ENCODE measurements at regions not wholly inside any gene's neighbourhood (a gene's known extent, or its start where the extent isn't known, plus 50 kb on each side); places are given as distances from the start of the nearest gene placed in this dataset.

DNA sequence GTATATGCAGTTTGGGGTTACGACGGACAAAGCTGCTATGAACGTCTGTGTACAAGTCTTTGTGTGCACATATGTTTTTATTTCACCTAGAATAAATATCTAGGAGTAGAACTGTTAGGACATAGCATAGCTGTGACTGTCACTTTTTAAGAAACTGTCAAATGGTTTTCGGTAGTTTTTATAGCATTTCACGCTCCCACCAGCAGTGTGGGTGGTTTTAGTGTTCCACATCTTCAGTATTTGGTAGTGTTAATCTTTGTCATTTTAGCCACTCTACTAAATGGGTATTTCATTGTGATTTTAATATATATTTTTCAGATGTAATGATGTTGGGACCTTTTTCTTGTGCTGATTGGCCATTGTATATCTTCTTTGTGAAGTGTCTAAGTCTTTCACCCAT lies 109.1 kb upstream of the BCAT1 start:
- H3K27ac ChIP-seq (ENCODE audit: low read depth in 2 of 2, low read length in 1 of 2), result no peak overlapping the region
- 85 to 89% methylated on average over 5 of the region's 5 CpGs for WGBS, 2 donors
- no peak overlapping the region for H3K4me3 ChIP-seq (ENCODE audit: low read depth in 1 of 2, low read length in 2 of 2)
- H3K4me1 ChIP-seq (ENCODE audit: control insufficient read depth in 2 of 2, insufficient read depth in 2 of 2, low read length in 1 of 2), result no peaks in the 10 kb centered on the region
- H3K9me3 ChIP-seq (ENCODE audit: control insufficient read depth in 2 of 2, insufficient read depth in 1 of 2, low read depth in 1 of 2, low read length in 1 of 2), result no peaks in the 10 kb centered on the region
- no peaks in the 10 kb centered on the region for H3K27me3 ChIP-seq (ENCODE audit: control insufficient read depth in 1 of 2, insufficient read depth in 2 of 2, low read length in 2 of 2)
- H3K36me3 ChIP-seq (ENCODE audit: control insufficient read depth in 2 of 2, insufficient read depth in 2 of 2, low read length in 1 of 2), result no peaks in the 10 kb centered on the region

DNA sequence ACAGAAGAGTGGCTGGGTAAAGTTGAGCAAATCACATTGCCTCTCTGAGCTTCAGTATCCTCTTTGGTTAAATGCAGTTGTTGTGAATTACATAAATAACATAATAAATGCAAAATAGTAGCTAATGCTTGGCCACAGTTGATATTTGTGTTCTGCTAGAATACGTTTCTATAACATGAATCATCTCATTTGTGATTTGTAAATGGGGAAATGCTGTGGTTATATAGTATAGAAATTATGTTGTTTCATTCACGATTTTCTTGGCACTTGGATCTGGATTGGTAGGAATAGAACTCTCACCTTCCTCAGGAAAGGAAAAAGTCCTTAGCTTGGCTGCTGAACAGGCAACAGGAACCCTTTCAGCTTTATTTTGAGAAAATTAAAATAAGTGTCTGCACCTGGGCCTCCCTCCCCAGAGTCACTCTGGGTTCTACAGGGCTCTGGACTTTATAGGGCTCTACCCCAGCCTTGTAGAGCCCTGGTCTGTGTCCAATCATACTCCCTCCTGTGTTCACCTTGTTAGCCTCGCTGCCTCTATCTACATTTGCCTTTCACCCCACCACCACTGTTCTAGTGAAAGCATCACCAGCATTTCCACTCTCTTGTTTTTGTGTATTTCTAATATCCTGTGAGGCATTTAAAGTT lies 107.7 kb upstream of the BCAT1 start:
- Histone ChIP-seq H3K27me3 (ENCODE audit: control insufficient read depth in 1 of 2, insufficient read depth in 2 of 2, low read length in 2 of 2) (no peaks in the 10 kb centered on the region), H3K4me3 (ENCODE audit: low read depth in 1 of 2, low read length in 2 of 2) (no peak overlapping the region), H3K27ac (ENCODE audit: low read depth in 2 of 2, low read length in 1 of 2) (peak overlapping the region; percentile 42 to 66), H3K4me1 (ENCODE audit: control insufficient read depth in 2 of 2, insufficient read depth in 2 of 2, low read length in 1 of 2) (no peaks in the 10 kb centered on the region), H3K9me3 (ENCODE audit: control insufficient read depth in 2 of 2, insufficient read depth in 1 of 2, low read depth in 1 of 2, low read length in 1 of 2) (no peaks in the 10 kb centered on the region), H3K36me3 (ENCODE audit: control insufficient read depth in 2 of 2, insufficient read depth in 2 of 2, low read length in 1 of 2) (no peaks in the 10 kb centered on the region)
- WGBS, 2 donors, result 41 to 48% methylated on average over 3 of the region's 3 CpGs

DNA sequence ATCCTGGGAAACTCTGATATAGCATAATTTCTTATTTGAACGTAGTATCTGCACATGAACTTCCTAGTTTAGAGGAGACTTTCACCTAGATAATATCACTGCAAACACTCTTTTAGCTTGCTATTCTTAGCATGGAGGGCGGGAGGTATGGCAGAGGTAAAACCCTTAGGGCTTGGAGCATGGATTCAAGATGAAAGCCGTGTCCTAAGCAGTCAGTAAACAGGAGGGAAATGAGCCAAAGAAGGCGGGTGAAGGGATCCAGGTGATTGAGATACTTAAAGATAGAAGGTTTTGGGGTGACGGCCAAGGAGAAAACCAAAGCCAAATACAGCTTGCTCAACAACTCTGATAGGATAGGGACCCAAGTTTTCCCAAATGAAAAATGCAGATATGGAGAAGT lies 107.1 kb upstream of the BCAT1 start:
- H3K36me3 ChIP-seq (ENCODE audit: control insufficient read depth in 2 of 2, insufficient read depth in 2 of 2, low read length in 1 of 2), result no peaks in the 10 kb centered on the region
- 51 to 53% methylated on average over 5 of the region's 5 CpGs for WGBS, 2 donors
- H3K9me3 ChIP-seq (ENCODE audit: control insufficient read depth in 2 of 2, insufficient read depth in 1 of 2, low read depth in 1 of 2, low read length in 1 of 2), result no peaks in the 10 kb centered on the region
- no peaks in the 10 kb centered on the region for H3K27me3 ChIP-seq (ENCODE audit: control insufficient read depth in 1 of 2, insufficient read depth in 2 of 2, low read length in 2 of 2)
- H3K4me1 ChIP-seq (ENCODE audit: control insufficient read depth in 2 of 2, insufficient read depth in 2 of 2, low read length in 1 of 2), result no peaks in the 10 kb centered on the region
- peak overlapping the region in 1 of 2 donors; percentile 66 for H3K27ac ChIP-seq (ENCODE audit: low read depth in 2 of 2, low read length in 1 of 2)
- H3K4me3 ChIP-seq (ENCODE audit: low read depth in 1 of 2, low read length in 2 of 2), result no peak overlapping the region

DNA sequence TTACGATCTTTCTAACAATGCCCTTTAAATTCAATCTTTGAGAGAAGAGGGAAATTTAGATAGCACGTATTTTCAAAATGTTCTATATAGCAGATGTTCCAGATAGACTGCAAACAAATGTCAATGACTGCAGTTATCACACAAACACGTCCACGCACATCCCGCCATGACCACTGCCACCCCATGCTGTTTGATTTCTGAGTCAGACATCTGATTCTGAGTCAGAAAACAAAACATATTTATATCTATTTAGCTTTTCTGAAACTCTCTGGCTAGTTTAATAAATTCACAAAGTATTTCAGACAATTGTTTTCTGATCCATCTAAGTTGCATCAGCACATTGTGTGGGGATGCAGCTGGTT lies 105.9 kb upstream of the BCAT1 start:
- Histone ChIP-seq H3K27ac (ENCODE audit: low read depth in 2 of 2, low read length in 1 of 2) (peak overlapping the region in 1 of 2 donors; percentile 23), H3K4me1 (ENCODE audit: control insufficient read depth in 2 of 2, insufficient read depth in 2 of 2, low read length in 1 of 2) (no peaks in the 10 kb centered on the region), H3K27me3 (ENCODE audit: control insufficient read depth in 1 of 2, insufficient read depth in 2 of 2, low read length in 2 of 2) (no peaks in the 10 kb centered on the region), H3K4me3 (ENCODE audit: low read depth in 1 of 2, low read length in 2 of 2) (no peak overlapping the region), H3K36me3 (ENCODE audit: control insufficient read depth in 2 of 2, insufficient read depth in 2 of 2, low read length in 1 of 2) (no peaks in the 10 kb centered on the region), H3K9me3 (ENCODE audit: control insufficient read depth in 2 of 2, insufficient read depth in 1 of 2, low read depth in 1 of 2, low read length in 1 of 2) (no peaks in the 10 kb centered on the region)
- 32 to 42% methylated on average over 5 of the region's 5 CpGs for WGBS, 2 donors

DNA sequence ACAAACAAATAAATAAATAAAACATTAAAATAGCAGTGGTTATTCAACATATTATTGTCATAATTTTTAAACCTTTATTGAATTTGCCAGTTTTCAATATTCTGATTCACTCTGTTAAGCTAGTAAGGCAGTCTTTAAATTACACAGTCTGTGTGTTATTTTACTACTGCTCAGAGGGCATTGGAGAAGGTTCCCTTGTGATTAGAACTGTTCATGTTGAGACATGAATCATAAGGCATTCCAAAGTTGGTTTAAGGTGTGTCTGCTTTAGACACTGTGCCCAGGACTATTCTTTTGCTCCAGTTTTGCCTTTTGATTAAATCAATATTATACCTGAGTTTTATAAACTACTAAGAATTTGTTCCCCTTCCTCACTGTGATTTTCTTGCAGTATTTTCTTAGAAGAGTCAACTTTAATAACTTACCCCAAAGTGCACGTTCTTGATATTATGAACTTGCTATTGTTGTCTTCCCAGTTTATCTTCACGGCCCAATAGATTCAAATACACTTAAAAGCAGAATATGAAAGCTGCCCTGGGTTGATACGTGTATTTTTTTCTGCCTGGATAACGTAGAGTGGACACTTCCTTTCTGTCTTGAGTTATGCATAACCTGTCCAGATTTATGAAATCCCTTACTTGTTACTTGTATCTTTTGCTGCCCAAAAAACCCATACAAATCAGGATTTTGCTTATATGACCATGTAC lies 105.3 kb upstream of the BCAT1 start:
- no peaks in the 10 kb centered on the region for H3K9me3 ChIP-seq (ENCODE audit: control insufficient read depth in 2 of 2, insufficient read depth in 1 of 2, low read depth in 1 of 2, low read length in 1 of 2)
- H3K4me1 ChIP-seq (ENCODE audit: control insufficient read depth in 2 of 2, insufficient read depth in 2 of 2, low read length in 1 of 2), result no peaks in the 10 kb centered on the region
- WGBS, 2 donors, result 29 to 35% methylated on average over 4 of the region's 4 CpGs
- H3K27me3 ChIP-seq (ENCODE audit: control insufficient read depth in 1 of 2, insufficient read depth in 2 of 2, low read length in 2 of 2), result no peaks in the 10 kb centered on the region
- no peaks in the 10 kb centered on the region for H3K36me3 ChIP-seq (ENCODE audit: control insufficient read depth in 2 of 2, insufficient read depth in 2 of 2, low read length in 1 of 2)
- H3K27ac ChIP-seq (ENCODE audit: low read depth in 2 of 2, low read length in 1 of 2), result peak overlapping the region in 1 of 2 donors; percentile 23
- H3K4me3 ChIP-seq (ENCODE audit: low read depth in 1 of 2, low read length in 2 of 2), result no peak overlapping the region

DNA sequence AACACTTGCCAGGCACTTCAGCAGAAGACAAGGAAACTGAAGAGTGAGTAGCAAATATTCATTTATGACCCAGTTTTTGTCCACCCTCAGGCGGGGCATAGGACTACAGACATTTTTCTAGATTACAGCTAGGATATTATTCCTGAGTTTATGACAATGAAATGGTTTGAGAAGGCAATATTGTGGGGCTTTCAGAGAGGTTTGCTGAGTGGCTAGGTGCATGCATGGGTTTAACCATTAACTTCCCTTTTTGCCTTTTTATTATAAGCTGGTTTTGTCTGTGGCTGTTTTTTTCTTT lies 104.0 kb upstream of the BCAT1 start:
- Histone ChIP-seq H3K27me3 (ENCODE audit: control insufficient read depth in 1 of 2, insufficient read depth in 2 of 2, low read length in 2 of 2) (no peaks in the 10 kb centered on the region), H3K9me3 (ENCODE audit: control insufficient read depth in 2 of 2, insufficient read depth in 1 of 2, low read depth in 1 of 2, low read length in 1 of 2) (no peaks in the 10 kb centered on the region), H3K4me1 (ENCODE audit: control insufficient read depth in 2 of 2, insufficient read depth in 2 of 2, low read length in 1 of 2) (no peaks in the 10 kb centered on the region), H3K4me3 (ENCODE audit: low read depth in 1 of 2, low read length in 2 of 2) (peak overlapping the region in 1 of 2 donors; percentile 22), H3K36me3 (ENCODE audit: control insufficient read depth in 2 of 2, insufficient read depth in 2 of 2, low read length in 1 of 2) (no peaks in the 10 kb centered on the region), H3K27ac (ENCODE audit: low read depth in 2 of 2, low read length in 1 of 2) (no peak overlapping the region)
- WGBS, 2 donors, result 55 to 67% methylated on average over 1 of the region's 1 CpG

DNA sequence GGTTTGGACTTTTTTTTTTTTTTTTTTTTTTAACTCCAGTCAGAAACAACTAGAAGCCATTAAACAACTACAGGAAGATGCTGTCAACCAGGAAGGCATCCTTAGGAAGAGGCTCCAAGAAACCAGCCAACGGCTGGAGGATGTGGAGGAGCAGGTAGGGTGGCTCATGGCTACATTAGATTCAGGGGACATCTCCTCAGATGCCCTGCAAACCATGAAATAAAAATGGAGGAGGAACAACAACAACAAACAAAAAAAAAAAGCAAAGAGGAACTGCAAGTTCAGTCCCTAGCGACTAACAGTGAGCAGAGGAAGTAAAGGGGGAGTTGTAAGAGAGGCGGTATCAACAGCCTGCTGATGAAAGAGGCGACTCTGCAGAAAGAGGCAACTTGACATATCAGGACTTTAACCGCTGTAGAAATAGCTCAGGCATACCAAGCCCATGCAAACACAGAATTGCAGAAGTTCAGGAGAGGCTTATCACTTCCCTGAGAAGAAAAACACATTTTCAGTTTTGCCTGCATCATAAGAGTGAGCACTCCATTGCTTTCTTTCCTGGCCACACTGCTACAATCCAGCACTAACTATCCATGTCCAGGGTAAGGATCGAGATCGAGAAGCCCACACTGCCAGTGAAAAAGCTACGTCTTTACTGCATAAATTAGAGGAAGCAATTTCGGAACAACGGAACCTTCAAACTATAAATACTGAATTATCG lies 103.5 kb upstream of the BCAT1 start:
- no peaks in the 10 kb centered on the region for H3K36me3 ChIP-seq (ENCODE audit: control insufficient read depth in 2 of 2, insufficient read depth in 2 of 2, low read length in 1 of 2)
- peaks cover 0 to 3% of the 10 kb centered on the region in 2 donors for H3K9me3 ChIP-seq (ENCODE audit: control insufficient read depth in 2 of 2, insufficient read depth in 1 of 2, low read depth in 1 of 2, low read length in 1 of 2)
- peak overlapping the region; percentile 22 to 29 for H3K4me3 ChIP-seq (ENCODE audit: low read depth in 1 of 2, low read length in 2 of 2)
- no peaks in the 10 kb centered on the region for H3K27me3 ChIP-seq (ENCODE audit: control insufficient read depth in 1 of 2, insufficient read depth in 2 of 2, low read length in 2 of 2)
- 48 to 64% methylated on average over 11 of the region's 11 CpGs for WGBS, 2 donors
- peak overlapping the region; percentile 56 to 66 for H3K27ac ChIP-seq (ENCODE audit: low read depth in 2 of 2, low read length in 1 of 2)
- H3K4me1 ChIP-seq (ENCODE audit: control insufficient read depth in 2 of 2, insufficient read depth in 2 of 2, low read length in 1 of 2), result no peaks in the 10 kb centered on the region

DNA sequence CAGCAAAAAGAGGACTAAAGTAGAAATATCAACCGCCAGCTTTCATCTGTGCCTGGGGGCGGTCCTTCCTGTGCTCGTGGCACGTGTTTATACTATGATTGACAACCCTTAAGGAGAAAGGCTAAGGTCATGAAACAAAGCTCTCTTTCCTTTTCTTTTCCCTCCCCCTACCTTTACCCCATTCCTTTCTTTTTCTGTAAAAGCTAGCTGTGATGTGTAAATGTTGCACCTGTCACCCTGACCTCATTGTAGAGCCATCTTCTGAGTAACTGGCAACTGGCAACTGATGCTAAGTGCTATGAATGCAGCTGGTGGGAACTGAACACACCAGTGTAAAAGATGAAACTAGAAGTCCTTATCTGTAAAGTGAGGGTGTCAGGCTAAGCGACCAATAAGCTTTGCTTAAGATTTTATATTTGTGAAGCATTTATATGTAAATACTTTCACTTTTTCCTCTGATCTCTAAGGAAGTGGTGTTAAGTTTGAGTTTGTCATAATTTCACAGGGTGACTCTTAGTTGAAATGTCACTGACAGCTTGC lies 102.8 kb upstream of the BCAT1 start:
- H3K4me3 ChIP-seq (ENCODE audit: low read depth in 1 of 2, low read length in 2 of 2), result no peak overlapping the region
- 60 to 63% methylated on average over 5 of the region's 5 CpGs for WGBS, 2 donors
- no peaks in the 10 kb centered on the region for H3K4me1 ChIP-seq (ENCODE audit: control insufficient read depth in 2 of 2, insufficient read depth in 2 of 2, low read length in 1 of 2)
- peak overlapping the region in 1 of 2 donors; percentile 41 for H3K27ac ChIP-seq (ENCODE audit: low read depth in 2 of 2, low read length in 1 of 2)
- H3K36me3 ChIP-seq (ENCODE audit: control insufficient read depth in 2 of 2, insufficient read depth in 2 of 2, low read length in 1 of 2), result no peaks in the 10 kb centered on the region
- H3K9me3 ChIP-seq (ENCODE audit: control insufficient read depth in 2 of 2, insufficient read depth in 1 of 2, low read depth in 1 of 2, low read length in 1 of 2), result peaks cover 0 to 3% of the 10 kb centered on the region in 2 donors
- no peaks in the 10 kb centered on the region for H3K27me3 ChIP-seq (ENCODE audit: control insufficient read depth in 1 of 2, insufficient read depth in 2 of 2, low read length in 2 of 2)

DNA sequence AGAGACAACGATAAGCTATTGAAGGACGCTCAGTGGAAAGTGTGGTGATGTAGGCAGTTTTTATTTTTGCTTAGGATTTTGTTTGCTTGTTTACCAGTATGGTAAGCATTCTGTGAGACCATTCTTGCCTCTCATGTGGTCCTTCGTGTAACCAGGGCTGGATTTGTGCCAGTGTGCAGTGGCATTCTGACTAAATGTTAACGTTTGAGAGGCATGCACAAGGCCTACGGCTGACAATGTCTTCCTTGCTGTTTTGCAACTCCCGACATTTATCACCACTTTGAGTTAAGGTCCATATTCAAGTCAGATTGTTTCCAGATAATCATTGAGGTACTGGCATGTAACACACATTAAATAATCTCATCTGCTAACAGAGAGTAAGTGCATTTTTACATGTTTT lies 102.3 kb upstream of the BCAT1 start:
- H3K4me3 ChIP-seq (ENCODE audit: low read depth in 1 of 2, low read length in 2 of 2), result no peak overlapping the region
- WGBS, 2 donors, result 63 to 68% methylated on average over 6 of the region's 6 CpGs

More for the DNA sequence above, 102.3 kb upstream of the BCAT1 start:
- Histone ChIP-seq H3K27ac (ENCODE audit: low read depth in 2 of 2, low read length in 1 of 2) (no peak overlapping the region), H3K4me1 (ENCODE audit: control insufficient read depth in 2 of 2, insufficient read depth in 2 of 2, low read length in 1 of 2) (no peaks in the 10 kb centered on the region), H3K27me3 (ENCODE audit: control insufficient read depth in 1 of 2, insufficient read depth in 2 of 2, low read length in 2 of 2) (no peaks in the 10 kb centered on the region), H3K36me3 (ENCODE audit: control insufficient read depth in 2 of 2, insufficient read depth in 2 of 2, low read length in 1 of 2) (no peaks in the 10 kb centered on the region), H3K9me3 (ENCODE audit: control insufficient read depth in 2 of 2, insufficient read depth in 1 of 2, low read depth in 1 of 2, low read length in 1 of 2) (peaks cover 0 to 3% of the 10 kb centered on the region in 2 donors)
